ENCODE measurements at regions not wholly inside any gene's neighbourhood (a gene's known extent, or its start where the extent isn't known, plus 50 kb on each side); places are given as distances from the start of the nearest gene placed in this dataset.

DNA sequence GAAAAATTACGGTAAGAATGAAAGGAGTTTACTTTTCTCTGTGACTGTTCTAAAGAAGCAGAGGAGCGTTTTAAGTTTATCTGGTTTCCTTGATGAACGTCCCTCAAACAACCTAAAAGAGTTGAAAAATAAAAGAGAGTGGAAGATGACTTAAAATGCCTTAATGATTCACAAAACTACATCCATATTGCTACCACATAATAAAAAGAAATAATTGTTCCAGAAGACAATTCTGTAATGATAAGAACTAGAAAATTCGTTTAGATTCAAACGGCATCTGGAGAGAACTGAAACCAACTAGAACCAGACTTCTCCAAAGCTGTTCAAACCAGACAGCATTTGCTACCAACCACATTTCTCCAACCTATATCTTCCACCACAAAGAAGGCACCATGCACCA is 68.1 kb downstream of the TEKT4 start:
- ATAC-seq (ENCODE audit: insufficient read depth, low read depth): no peak
- H3K9ac ChIP-seq (ENCODE audit: low read depth, low read length): no peak overlapping the region
- peaks cover 16% of the 10 kb centered on the region for H3K27me3 ChIP-seq (ENCODE audit: insufficient read depth, low read length, poor library complexity)

DNA sequence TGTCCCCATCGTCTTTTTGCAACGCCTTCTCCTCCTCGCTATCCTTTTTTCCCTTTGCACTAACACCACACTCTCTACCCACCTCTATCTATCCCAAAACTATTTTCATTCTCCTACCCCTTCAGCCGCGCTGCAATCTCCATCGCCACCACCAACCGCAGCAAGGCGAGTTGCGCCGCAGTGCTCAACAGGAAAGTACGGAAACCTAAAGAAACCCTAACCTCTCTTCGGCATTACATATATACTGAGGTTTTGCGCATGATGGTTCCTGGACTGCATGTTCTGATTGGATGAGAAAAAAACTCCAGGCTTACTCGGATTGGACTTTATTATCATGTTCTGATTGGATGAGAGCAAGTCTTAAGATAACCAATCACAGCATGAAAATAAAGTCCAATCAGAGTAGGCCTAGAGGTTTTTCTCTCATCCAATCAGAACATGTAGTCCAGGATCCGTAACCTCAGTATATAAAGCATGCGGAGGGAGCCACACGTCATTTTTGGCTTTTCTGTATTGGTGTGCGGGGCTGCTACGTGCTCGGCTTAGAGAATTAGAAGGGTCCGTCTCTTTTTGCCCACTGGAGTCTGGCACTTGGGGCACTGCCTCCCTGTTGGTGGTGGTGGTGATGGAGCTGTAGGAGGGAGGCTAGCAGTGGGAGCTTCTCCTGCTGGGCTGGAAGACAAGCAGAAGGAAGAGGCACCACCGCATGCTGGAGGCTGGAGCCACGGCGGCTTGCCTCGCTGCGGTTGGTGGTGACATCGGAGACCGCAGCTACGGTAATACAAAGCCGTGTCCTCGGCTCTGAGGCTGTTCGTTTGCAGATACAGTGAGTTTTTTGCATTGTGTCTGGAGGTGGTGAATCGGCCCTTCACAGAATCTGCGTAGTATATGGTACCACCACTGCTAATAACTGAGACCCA is 76.1 kb downstream of the TEKT4 start:
- no peak overlapping the region for H3K4me3 ChIP-seq (ENCODE audit: low read depth in 1 of 2, low read length in 2 of 2)
- no peaks in the 10 kb centered on the region for H3K4me1 ChIP-seq (ENCODE audit: insufficient read depth, low read length)
- no peak for ATAC-seq (ENCODE audit: insufficient read depth, low read depth)
- H3K9ac ChIP-seq (ENCODE audit: low read depth, low read length): no peak overlapping the region
- no peak overlapping the region for H3K27ac ChIP-seq (ENCODE audit: low read length)
- no peaks in the 10 kb centered on the region for H3K9me3 ChIP-seq (ENCODE audit: insufficient read depth, low read length, severe bottlenecking)
- no peak overlapping the region for H3K4me2 ChIP-seq (ENCODE audit: insufficient read depth, low read length)
- H2AFZ ChIP-seq (ENCODE audit: low read depth, low read length): no peak overlapping the region
- no peaks in the 10 kb centered on the region for H4K20me1 ChIP-seq (ENCODE audit: insufficient read depth, low read length)
- peaks cover 8% of the 10 kb centered on the region for H3K27me3 ChIP-seq (ENCODE audit: insufficient read depth, low read length, poor library complexity)
- H3K79me2 ChIP-seq (ENCODE audit: insufficient read depth, low read length): no peaks in the 10 kb centered on the region
- H3K36me3 ChIP-seq (ENCODE audit: insufficient read depth, low read length): no peaks in the 10 kb centered on the region
- TF ChIP-seq EZH2 (IDR thresholded peaks at IDR 0.05; ENCODE audit: borderline replicate concordance, low read depth, low read length, severe bottlenecking): no peak
- TF ChIP-seq, protein P1, sequence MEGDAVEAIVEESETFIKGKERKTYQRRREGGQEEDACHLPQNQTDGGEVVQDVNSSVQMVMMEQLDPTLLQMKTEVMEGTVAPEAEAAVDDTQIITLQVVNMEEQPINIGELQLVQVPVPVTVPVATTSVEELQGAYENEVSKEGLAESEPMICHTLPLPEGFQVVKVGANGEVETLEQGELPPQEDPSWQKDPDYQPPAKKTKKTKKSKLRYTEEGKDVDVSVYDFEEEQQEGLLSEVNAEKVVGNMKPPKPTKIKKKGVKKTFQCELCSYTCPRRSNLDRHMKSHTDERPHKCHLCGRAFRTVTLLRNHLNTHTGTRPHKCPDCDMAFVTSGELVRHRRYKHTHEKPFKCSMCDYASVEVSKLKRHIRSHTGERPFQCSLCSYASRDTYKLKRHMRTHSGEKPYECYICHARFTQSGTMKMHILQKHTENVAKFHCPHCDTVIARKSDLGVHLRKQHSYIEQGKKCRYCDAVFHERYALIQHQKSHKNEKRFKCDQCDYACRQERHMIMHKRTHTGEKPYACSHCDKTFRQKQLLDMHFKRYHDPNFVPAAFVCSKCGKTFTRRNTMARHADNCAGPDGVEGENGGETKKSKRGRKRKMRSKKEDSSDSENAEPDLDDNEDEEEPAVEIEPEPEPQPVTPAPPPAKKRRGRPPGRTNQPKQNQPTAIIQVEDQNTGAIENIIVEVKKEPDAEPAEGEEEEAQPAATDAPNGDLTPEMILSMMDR (IDR thresholded peaks at IDR 0.05; ENCODE audit: borderline replicate concordance, extremely low read depth, low read length, poor library complexity, severe bottlenecking): no peak
- no peak for DNase-seq

More for the DNA sequence above, 68.1 kb downstream of the TEKT4 start:
- H3K27ac ChIP-seq (ENCODE audit: low read length): no peak overlapping the region
- H3K4me3 ChIP-seq (ENCODE audit: low read depth in 1 of 2, low read length in 2 of 2): no peak overlapping the region
- no peak for DNase-seq
- TF ChIP-seq EZH2 (IDR thresholded peaks at IDR 0.05; ENCODE audit: borderline replicate concordance, low read depth, low read length, severe bottlenecking): no peak
- TF ChIP-seq, protein P1 (IDR thresholded peaks at IDR 0.05; ENCODE audit: borderline replicate concordance, extremely low read depth, low read length, poor library complexity, severe bottlenecking): no peak
- no peaks in the 10 kb centered on the region for H3K4me1 ChIP-seq (ENCODE audit: insufficient read depth, low read length)
- H3K79me2 ChIP-seq (ENCODE audit: insufficient read depth, low read length): no peaks in the 10 kb centered on the region
- no peaks in the 10 kb centered on the region for H4K20me1 ChIP-seq (ENCODE audit: insufficient read depth, low read length)
- no peaks in the 10 kb centered on the region for H3K9me3 ChIP-seq (ENCODE audit: insufficient read depth, low read length, severe bottlenecking)
- no peaks in the 10 kb centered on the region for H3K36me3 ChIP-seq (ENCODE audit: insufficient read depth, low read length)
- no peak overlapping the region for H2AFZ ChIP-seq (ENCODE audit: low read depth, low read length)
- no peak overlapping the region for H3K4me2 ChIP-seq (ENCODE audit: insufficient read depth, low read length)

DNA sequence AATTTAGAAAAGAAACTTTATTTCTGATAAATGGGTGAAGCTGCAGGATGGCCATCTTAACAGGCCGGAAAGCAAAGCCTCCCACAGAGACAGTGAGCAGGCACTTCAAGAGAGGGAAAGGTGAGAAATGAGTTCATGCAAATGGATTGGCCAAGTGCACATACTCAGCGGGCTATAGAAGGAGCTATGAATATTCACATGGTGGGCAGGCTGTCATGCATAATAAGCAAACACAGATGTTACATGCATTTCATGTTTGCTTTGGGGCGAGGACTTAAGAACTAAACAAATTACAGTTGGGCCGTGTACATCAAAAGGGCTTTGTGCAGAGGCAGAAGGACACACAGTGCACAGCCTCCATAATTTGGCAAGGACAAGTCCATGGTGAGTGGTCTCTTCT is 69.8 kb upstream of the MAL start:
- no peak overlapping the region for H2AFZ ChIP-seq (ENCODE audit: low read depth, low read length)
- no peak overlapping the region for H3K4me3 ChIP-seq (ENCODE audit: low read depth in 1 of 2, low read length in 2 of 2)
- H3K27ac ChIP-seq (ENCODE audit: low read length): no peak overlapping the region
- no peaks in the 10 kb centered on the region for H3K4me1 ChIP-seq (ENCODE audit: insufficient read depth, low read length)
- H3K27me3 ChIP-seq (ENCODE audit: insufficient read depth, low read length, poor library complexity): no peaks in the 10 kb centered on the region
- H4K20me1 ChIP-seq (ENCODE audit: insufficient read depth, low read length): no peaks in the 10 kb centered on the region
- no peak overlapping the region for H3K9ac ChIP-seq (ENCODE audit: low read depth, low read length)
- DNase-seq (no peak), ATAC-seq (ENCODE audit: insufficient read depth, low read depth) (no peak)
- H3K79me2 ChIP-seq (ENCODE audit: insufficient read depth, low read length): no peaks in the 10 kb centered on the region
- H3K4me2 ChIP-seq (ENCODE audit: insufficient read depth, low read length): no peak overlapping the region
- TF ChIP-seq EZH2 (IDR thresholded peaks at IDR 0.05; ENCODE audit: borderline replicate concordance, low read depth, low read length, severe bottlenecking): no peak
- TF ChIP-seq, protein P1 (IDR thresholded peaks at IDR 0.05; ENCODE audit: borderline replicate concordance, extremely low read depth, low read length, poor library complexity, severe bottlenecking): no peak
- H3K9me3 ChIP-seq (ENCODE audit: insufficient read depth, low read length, severe bottlenecking): no peaks in the 10 kb centered on the region
- H3K36me3 ChIP-seq (ENCODE audit: insufficient read depth, low read length): no peaks in the 10 kb centered on the region

Measured in DND-41 (cell line).